ENCODE measurements at regions not wholly inside any gene's neighbourhood (a gene's known extent, or its start where the extent isn't known, plus 50 kb on each side); places are given as distances from the start of the nearest gene placed in this dataset.

- no peak for DNase-seq
These were observed 268.7 kb downstream of the LOXHD1 start for GRCh38 chr18:46388286-46388685.

DNA sequence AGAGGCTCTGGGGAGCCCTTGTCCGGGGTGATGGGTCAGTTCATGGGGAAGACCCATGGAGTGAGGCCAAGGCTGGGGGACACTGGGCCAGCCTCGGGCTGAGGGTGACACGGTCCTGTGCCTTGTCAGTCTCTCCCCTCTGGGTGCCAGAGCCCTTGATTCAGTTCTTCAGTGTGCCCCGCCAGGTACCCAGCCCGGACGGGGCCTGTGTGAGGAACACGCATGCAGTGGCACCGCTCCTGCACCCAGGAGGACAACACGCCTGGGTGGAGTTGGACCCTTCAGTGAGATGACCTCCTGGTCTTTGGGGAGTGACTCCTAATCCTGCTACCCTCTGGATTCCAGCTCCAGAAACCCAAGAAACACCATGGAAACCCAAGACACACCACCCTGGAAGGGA, 264.4 kb downstream of the LOXHD1 start:
- DNase-seq, result no peak

GRCh38 chr18:46393230-46393629, 263.8 kb downstream of the LOXHD1 start:
- no peak for DNase-seq

DNA sequence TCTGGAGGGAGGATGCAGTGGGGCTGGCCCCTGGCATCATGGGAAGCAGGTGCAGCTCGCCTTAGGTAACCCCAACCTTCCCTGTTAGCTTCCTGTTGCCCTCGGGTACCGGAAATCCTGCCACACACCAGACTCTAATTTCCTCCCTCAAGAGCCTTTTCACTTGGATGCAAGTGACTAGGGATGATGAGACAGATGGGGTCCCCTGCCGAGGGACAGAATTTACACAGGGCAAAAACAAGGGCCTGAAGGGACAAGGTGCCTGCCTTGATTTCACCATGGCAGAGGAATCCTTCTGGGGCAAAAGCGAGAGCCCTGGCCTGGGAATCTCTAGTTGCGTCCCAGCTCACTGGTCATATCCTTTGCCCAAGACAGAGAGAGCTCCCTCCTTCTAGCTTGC, 263.1 kb downstream of the LOXHD1 start:
- DNase-seq, result no peak

GRCh38 chr18:46395795-46396194, 261.2 kb downstream of the LOXHD1 start:
- no peak for DNase-seq

- DNase-seq, result no peak
These were observed 259.8 kb downstream of the LOXHD1 start for GRCh38 chr18:46397174-46397573.

GRCh38 chr18:46398005-46398404, 259.0 kb downstream of the LOXHD1 start:
- no peak for DNase-seq

DNA sequence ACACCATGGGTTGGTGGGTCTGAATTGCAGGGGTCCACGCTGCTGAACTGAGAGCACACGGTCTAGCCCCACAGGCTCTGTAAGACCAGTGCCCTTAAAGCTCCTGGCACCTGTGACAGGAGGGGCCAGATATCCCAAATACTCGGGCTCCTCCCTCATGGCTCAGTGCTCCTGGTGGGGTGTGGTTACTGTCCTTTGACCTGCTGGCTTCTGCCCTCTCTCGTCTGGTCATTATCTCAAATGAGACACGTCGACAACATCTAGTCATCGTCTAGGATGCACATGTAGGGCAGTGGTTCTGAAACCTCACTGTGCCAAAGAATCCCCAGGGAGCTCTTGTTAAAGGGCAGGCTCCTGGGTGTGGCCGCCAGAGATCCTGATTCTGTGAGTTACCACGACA, 258.4 kb downstream of the LOXHD1 start:
- no peak for DNase-seq

GRCh38 chr18:46399303-46399702, 257.7 kb downstream of the LOXHD1 start:
- no peak for DNase-seq

GRCh38 chr18:46400449-46400848, 256.6 kb downstream of the LOXHD1 start:
- no peak for DNase-seq

GRCh38 chr18:46401486-46402070, 255.4 kb downstream of the LOXHD1 start:
- DNase-seq, result no peak

GRCh38 chr18:46402396-46402795, 254.6 kb downstream of the LOXHD1 start:
- DNase-seq, result no peak

GRCh38 chr18:46402945-46403344, 254.1 kb downstream of the LOXHD1 start:
- no peak for DNase-seq

DNA sequence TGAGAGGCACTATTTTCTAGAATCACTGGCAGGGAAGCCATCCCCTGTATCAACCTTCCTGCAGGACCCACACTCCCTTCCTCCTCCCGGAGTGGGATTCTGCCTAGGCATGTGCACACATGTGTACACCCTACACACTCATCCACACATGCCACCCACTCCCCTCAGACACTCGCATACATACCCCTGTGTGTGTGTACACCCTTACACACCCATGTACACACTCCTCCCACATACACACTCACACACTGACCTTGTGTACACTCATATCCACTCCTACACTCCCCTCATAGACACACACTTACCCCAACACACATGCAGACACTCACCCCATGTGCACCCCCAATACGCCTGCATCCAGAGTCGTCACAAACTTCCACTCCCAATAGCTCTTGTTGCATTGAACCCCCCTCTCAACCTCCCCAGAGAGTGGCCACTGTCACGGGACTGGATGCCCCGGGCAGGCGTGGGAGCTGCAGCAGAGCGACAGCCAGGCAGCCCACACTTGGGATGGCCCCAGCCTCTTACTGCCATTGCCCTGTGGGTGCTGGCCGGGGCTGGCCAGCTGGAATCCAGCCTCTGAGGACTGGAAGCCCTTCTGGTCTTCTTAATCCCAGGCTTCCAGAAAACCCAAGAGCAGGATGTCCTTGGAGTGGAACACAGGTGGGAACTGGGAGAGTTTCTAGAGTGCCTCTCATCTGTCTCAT, 251.0 kb downstream of the LOXHD1 start:
- no peak for DNase-seq

DNA sequence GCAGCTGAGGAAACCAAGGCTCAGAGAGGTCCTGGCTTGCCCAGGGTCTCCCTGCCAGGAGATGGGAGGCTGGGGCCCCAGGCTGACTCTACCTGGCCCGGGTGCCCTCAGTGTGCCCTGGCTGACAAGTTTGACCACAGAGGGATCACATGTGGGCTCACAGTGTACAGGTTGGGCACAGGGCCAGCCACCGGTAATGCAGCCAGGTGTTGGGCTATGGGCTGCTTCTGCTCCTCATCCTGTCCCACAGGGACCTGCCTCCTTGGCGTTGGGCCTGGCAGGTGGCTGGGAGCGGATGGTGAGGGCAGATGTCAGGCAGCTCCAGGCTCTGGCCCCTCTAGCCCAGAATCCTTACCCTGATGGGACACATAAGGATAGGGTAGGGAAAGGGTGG, 250.5 kb downstream of the LOXHD1 start:
- no peak for DNase-seq

- no peak for DNase-seq
These were observed 249.4 kb downstream of the LOXHD1 start for GRCh38 chr18:46407486-46408166.

GRCh38 chr18:46408334-46408987, 248.6 kb downstream of the LOXHD1 start:
- no peak for DNase-seq

GRCh38 chr18:46411191-46411828, 245.7 kb downstream of the LOXHD1 start:
- no peak for DNase-seq

DNA sequence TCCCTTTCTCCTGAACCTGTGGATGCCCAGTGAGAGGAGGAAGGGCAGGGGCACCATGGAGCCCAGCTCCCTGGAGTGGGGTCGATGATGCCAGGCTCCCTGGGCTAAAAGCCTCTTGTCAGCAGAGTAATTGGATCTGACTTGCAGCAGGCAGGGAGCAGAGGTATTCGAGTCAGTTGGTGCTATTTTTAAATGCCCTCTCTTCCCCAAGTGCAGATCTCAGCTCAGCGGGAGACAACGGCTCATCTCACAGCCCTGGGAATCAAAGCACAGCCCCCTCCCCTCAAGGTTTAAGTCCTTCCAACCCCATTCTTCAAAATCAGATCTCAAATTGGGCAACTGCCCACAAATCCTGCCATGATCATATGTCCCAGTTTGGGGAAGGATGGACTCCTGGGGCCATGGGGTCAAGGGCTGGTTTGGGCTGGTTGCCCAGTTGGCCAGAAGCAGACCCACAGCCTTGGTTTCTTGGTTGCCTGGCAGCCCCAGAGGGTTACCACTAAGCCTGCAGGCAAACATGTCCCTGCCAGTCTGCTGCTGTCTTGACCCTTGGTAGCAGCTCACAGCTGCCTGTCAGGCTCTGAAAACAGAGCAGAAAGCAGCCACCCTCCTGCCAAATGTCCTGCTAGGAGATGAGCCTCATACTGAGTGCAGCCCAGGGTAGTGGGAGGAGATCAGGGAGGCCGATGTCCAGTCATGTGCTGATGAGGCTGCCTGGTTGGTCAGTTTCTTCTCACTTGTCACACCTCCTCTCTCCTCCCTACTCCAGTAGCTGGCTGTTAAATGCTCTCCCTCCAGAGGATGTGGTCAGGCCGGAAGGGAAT, 244.9 kb downstream of the LOXHD1 start:
- no peak for DNase-seq

DNA sequence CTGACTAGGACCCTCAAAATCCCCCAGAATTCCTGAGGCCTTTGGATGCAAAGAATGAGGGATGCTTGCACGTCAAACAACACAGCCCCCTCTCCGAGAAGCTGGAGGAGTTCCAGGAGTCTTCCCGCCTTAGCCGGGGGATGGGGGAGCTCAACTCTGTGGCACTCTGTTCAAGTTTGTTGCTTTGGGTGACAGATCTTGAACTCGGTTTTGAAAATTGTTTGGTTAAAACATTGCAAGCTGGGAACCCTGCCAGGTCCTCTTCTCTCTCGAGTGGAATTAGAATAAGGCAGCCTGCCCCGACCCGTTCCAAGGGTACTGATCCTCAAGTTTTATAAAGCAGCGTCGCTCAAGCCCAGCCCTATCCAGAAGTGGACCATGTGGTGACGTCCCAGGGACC, 244.1 kb downstream of the LOXHD1 start:
- DNase-seq, result no peak

DNA sequence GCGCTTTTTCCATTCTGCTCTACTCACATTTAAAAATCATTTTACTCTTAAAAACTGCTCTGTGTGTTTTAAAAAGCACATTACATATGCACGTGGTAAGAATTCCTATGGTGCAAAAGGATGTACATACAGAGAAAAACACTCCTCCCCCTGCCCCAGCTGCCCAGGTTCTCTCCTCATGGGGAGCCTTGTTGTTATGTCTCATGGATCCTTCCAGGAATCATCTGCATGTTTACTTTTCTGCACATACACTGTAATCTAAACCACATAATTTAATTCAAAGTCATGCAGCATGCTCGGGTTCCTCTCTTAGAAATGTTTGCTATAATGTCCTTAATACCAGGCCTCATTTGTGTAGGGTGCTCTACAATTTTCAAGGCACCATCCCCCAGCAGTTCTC, 243.3 kb downstream of the LOXHD1 start:
- DNase-seq, result no peak

GRCh38 chr18:46414863-46415262, 242.2 kb downstream of the LOXHD1 start:
- no peak for DNase-seq
